ENCODE measurements at regions not wholly inside any gene's neighbourhood (a gene's known extent, or its start where the extent isn't known, plus 50 kb on each side); places are given as distances from the start of the nearest gene placed in this dataset.
A peak's percentile ranks its signal among the peaks of the same experiment; 100 is the strongest.
"Not testable (repeated sequence)": the region's sequence is repeated elsewhere in the genome, so short reads cannot be mapped to it uniquely, and the experiment has no call there.

DNA sequence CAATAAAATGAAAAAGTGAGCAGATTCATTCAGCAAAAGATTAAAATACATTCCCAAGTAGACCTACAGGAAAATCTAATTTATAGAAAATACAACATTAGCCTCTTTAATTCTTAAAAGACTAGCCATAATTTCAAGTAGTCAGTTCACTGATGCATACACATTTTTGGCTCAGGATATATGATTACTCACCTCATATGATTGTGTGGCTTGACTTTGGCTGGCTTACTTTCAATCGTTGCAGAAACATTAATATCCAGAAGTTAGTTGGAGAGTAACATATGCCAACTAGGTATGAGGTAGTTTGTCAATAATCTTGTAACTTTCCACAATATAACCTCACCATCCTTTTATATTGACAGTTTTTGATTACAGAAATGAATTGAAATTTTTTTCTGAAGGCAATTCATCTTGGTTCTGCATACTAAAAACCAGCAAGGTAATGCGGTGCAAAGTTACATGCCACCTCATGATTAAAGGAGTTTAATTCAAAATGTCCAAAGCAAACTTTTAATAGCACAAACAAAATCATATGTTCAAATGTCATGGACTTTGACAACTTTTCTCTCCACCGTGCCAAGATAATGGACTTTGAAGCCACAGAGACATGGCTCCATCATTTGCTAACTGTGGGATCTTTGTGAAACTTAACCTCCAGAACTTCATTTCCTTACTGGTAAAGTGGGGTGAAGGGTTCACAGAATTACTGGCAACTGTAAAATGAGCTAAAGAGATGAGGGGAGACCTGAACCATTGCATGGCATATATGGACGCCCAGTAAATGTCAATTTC lies 76.6 kb upstream of the PAM start:
- ATAC-seq (no peak), DNase-seq (no peak)
- TF ChIP-seq POLR2A (IDR thresholded peaks at IDR 0.05): no peak
- TF ChIP-seq, protein P1, sequence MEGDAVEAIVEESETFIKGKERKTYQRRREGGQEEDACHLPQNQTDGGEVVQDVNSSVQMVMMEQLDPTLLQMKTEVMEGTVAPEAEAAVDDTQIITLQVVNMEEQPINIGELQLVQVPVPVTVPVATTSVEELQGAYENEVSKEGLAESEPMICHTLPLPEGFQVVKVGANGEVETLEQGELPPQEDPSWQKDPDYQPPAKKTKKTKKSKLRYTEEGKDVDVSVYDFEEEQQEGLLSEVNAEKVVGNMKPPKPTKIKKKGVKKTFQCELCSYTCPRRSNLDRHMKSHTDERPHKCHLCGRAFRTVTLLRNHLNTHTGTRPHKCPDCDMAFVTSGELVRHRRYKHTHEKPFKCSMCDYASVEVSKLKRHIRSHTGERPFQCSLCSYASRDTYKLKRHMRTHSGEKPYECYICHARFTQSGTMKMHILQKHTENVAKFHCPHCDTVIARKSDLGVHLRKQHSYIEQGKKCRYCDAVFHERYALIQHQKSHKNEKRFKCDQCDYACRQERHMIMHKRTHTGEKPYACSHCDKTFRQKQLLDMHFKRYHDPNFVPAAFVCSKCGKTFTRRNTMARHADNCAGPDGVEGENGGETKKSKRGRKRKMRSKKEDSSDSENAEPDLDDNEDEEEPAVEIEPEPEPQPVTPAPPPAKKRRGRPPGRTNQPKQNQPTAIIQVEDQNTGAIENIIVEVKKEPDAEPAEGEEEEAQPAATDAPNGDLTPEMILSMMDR (IDR thresholded peaks at IDR 0.05): no peak
- no peaks in the 10 kb centered on the region for H3K36me3 ChIP-seq (replicated peaks in 1 of 2; ENCODE audit: insufficient read depth in 1 of 2, low read depth in 2 of 2)
- H3K9me3 ChIP-seq: no peaks in the 10 kb centered on the region
- H3K27ac ChIP-seq: no peak overlapping the region
- no peak overlapping the region for H3K4me3 ChIP-seq
- intact Hi-C loops (cut with DNase I): no loop called here
- H3K4me1 ChIP-seq: no peaks in the 10 kb centered on the region
- no peaks in the 10 kb centered on the region for H3K27me3 ChIP-seq
- 44 to 49% methylated on average over 4 of the region's 4 CpGs for WGBS, 2 donors

DNA sequence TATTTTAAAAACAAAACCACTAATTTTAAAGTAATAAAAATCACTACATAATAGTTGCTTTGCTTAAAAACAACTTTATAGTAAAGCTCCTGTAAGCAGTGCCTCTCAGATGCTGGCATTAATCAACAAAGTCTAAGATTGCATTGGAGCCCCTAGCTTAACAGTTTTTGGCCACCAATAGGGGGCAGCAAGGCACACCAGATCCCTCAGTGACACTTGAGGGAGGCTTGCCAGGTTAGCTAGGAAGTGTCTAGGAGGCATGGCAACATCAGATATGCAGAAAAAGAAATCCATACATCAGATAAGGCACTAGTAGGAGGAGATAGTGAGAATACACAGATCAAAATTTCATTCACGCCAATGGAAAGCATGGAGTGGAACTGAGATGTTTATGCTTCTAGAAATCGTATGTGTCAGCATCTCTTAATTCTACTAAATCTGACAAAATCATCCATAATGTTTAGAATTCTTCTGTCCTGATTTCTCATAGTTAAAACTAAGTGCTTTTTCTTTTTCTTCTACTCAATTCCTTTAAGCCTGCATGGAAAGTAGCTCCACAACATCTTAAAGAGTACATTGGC lies 73.6 kb upstream of the PAM start:
- DNase-seq (peak; percentile 75 to 84 (median 80)), ATAC-seq (peak; percentile 73)
- H3K36me3 ChIP-seq (replicated peaks in 1 of 2; ENCODE audit: insufficient read depth in 1 of 2, low read depth in 2 of 2): no peaks in the 10 kb centered on the region
- intact Hi-C loops (cut with DNase I): no loop called here
- TF ChIP-seq POLR2A (IDR thresholded peaks at IDR 0.05): no peak
- TF ChIP-seq, protein P1 (IDR thresholded peaks at IDR 0.05): peak in 6 of 7 experiments; percentile 60 to 75 (median 68)
- no peaks in the 10 kb centered on the region for H3K9me3 ChIP-seq
- H3K27me3 ChIP-seq: no peaks in the 10 kb centered on the region
- WGBS, 2 donors: 36 to 57% methylated on average over 2 of the region's 2 CpGs
- H3K27ac ChIP-seq: no peak overlapping the region
- H3K4me3 ChIP-seq: no peak overlapping the region
- H3K4me1 ChIP-seq: no peaks in the 10 kb centered on the region

DNA sequence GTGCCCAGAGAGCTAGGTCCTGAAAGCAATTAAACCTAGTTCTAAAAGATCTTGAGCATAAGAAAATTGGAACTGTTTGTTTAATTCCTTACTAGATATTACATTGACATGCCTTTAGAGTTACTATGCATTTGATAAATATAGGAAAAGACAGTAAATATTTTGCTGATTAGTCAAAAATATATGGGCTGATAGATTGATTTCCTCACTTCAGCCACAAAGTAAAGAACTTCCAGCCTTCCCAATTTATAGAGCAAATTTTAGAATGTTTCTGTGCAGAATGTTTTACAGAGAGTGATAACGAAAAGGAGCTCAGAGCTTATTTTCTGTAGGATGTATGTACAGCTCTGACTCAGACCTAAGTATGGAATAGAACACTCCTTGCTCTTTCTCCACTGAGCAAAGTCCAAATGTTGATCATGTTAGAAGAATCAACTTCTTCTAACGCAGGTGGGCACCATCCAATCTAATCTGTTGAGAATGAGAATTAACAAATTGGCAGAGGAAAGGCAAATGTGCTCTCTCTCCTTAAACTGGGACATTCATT lies 72.9 kb upstream of the PAM start:
- no peak overlapping the region for H3K4me3 ChIP-seq
- ATAC-seq (no peak), DNase-seq (no peak)
- no peaks in the 10 kb centered on the region for H3K36me3 ChIP-seq (replicated peaks in 1 of 2; ENCODE audit: insufficient read depth in 1 of 2, low read depth in 2 of 2)
- H3K27ac ChIP-seq: no peak overlapping the region
- H3K27me3 ChIP-seq: no peaks in the 10 kb centered on the region
- intact Hi-C loops (cut with DNase I): no loop called here
- no peaks in the 10 kb centered on the region for H3K4me1 ChIP-seq
- WGBS, 2 donors: 84 to 91% methylated on average over 2 of the region's 2 CpGs
- TF ChIP-seq, protein P1 (IDR thresholded peaks at IDR 0.05): no peak
- TF ChIP-seq POLR2A (IDR thresholded peaks at IDR 0.05): no peak
- no peaks in the 10 kb centered on the region for H3K9me3 ChIP-seq

DNA sequence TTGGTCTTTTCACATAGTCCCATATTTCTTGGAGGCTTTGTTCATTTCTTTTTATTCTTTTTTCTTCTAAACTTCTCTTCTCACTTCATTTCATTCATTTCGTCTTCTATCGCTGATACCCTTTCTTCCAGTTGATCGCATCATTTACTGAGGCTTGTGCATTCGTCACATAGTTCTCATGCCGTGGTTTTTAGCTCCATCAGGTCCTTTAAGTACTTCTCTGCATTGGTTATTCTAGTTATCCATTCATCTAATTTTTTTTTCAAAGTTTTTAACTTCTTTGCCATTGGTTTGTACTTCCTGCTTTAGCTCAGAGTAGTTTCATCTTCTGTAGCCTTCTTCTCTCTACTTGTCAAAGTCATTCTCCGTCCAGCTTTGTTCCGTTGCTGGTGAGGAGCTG lies 67.0 kb upstream of the PAM start:
- intact Hi-C loops (cut with DNase I); H3K27me3 ChIP-seq; H3K9me3 ChIP-seq; ATAC-seq; H3K4me1 ChIP-seq; H3K4me3 ChIP-seq; H3K36me3 ChIP-seq (replicated peaks in 1 of 2; ENCODE audit: insufficient read depth in 1 of 2, low read depth in 2 of 2); H3K27ac ChIP-seq; DNase-seq: not testable (repeated sequence)
- WGBS, 2 donors: 90 to 93% methylated on average over 7 of the region's 7 CpGs

DNA sequence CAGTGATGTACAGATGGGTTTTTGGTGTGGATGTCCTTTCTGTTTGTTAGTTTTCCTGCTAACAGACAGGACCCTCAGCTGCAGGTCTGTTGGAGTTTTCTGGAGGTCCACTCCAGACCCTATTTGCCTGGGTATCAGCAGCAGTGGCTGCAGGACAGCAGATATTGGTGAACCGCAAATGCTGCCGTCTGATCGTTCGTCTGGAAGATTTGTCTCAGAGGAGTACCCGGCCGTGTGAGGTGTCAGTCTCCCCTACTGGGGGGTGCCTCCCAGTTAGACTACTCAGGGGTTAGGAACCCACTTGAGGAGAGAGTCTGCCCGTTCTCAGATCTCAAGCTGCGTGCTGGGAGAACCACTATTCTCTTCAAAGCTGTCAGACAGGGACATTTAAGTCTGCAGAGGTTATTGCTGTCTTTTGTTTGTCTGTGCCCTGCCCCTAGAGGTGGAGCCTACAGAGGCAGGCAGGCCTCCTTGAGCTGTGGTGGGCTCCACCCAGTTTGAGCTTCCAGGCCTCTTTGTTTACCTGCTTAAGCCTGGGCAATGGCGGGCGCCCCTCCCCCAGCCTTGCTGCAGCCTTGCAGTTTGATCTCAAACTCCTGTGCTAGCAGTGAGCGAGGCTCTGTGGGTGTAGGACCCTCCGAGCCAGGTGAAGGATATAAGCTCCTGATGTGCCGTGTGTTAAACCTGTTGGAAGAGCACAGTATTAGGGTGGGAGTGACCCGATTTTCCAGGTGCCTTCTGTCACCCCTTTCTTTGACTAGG lies 66.3 kb upstream of the PAM start:
- H3K9me3 ChIP-seq; H3K36me3 ChIP-seq (replicated peaks in 1 of 2; ENCODE audit: insufficient read depth in 1 of 2, low read depth in 2 of 2); intact Hi-C loops (cut with DNase I); H3K27me3 ChIP-seq; ATAC-seq; H3K27ac ChIP-seq; H3K4me1 ChIP-seq; H3K4me3 ChIP-seq; DNase-seq: not testable (repeated sequence)
- 89 to 94% methylated on average over 10 to 14 of the region's 14 CpGs for WGBS, 2 donors

Measured in body of pancreas (tissue), 4 donors.